ENCODE measurements at regions not wholly inside any gene's neighbourhood (a gene's known extent, or its start where the extent isn't known, plus 50 kb on each side); places are given as distances from the start of the nearest gene placed in this dataset.
"Not testable (repeated sequence)": the region's sequence is repeated elsewhere in the genome, so short reads cannot be mapped to it uniquely, and the experiment has no call there.

- no peaks in the 10 kb centered on the region for H3K9me3 ChIP-seq
- H3K27me3 ChIP-seq = no peaks in the 10 kb centered on the region
- H3K4me3 ChIP-seq = no peak overlapping the region
- 83 to 91% methylated on average over 1 of the region's 1 CpG for WGBS, 2 donors (ENCODE audit: low coverage in 1 of 2)
- DNase-seq = no peak
- in situ Hi-C loops (cut with MboI; ENCODE audit: low pct_ligation_motif_present in 1 of 4, low pct_unique_long_range_greater_than_20kb in 1 of 4, low sequenced_read_pairs in 3 of 4) = no loop called here
- no peak for TF ChIP-seq POLR2A (IDR thresholded peaks at IDR 0.05)
- no peak for TF ChIP-seq CTCF (IDR thresholded peaks at IDR 0.05)
- H3K36me3 ChIP-seq = no peaks in the 10 kb centered on the region
- no peaks in the 10 kb centered on the region for H3K4me1 ChIP-seq
- intact Hi-C loops (cut with DNase I; ENCODE audit: low total_unique reads) = no loop called here
- H3K27ac ChIP-seq = no peak overlapping the region
These were observed 205.9 kb upstream of the SPAG17 start for GRCh38 chr1:118390955-118391354.

- Histone ChIP-seq H3K9me3 (no peaks in the 10 kb centered on the region), H3K4me3 (no peak overlapping the region), H3K27ac (no peak overlapping the region), H3K4me1 (no peaks in the 10 kb centered on the region), H3K36me3 (no peaks in the 10 kb centered on the region), H3K27me3 (no peaks in the 10 kb centered on the region)
- intact Hi-C loops (cut with DNase I; ENCODE audit: low total_unique reads) = no loop called here
- WGBS, 2 donors (ENCODE audit: low coverage in 1 of 2) = 60 to 84% methylated on average over 1 to 4 of the region's 4 CpGs
- in situ Hi-C loops (cut with MboI; ENCODE audit: low pct_ligation_motif_present in 1 of 4, low pct_unique_long_range_greater_than_20kb in 1 of 4, low sequenced_read_pairs in 3 of 4) = no loop called here
- no peak for DNase-seq
- TF ChIP-seq POLR2AphosphoS5 (IDR thresholded peaks at IDR 0.05) (no peak), CTCF (IDR thresholded peaks at IDR 0.05) (no peak), POLR2A (IDR thresholded peaks at IDR 0.05) (no peak), EP300 (IDR thresholded peaks at IDR 0.05; ENCODE audit: low read depth) (no peak)
These were observed 203.4 kb upstream of the SPAG17 start for GRCh38 chr1:118388301-118388959.

GRCh38 chr1:118381197-118381869 lies 196.3 kb upstream of the SPAG17 start:
- no peaks in the 10 kb centered on the region for H3K27me3 ChIP-seq
- H3K9me3 ChIP-seq = no peaks in the 10 kb centered on the region
- in situ Hi-C loops (cut with MboI; ENCODE audit: low pct_ligation_motif_present in 1 of 4, low pct_unique_long_range_greater_than_20kb in 1 of 4, low sequenced_read_pairs in 3 of 4) = no loop called here
- H3K36me3 ChIP-seq = no peaks in the 10 kb centered on the region
- intact Hi-C loops (cut with DNase I; ENCODE audit: low total_unique reads) = no loop called here
- no peaks in the 10 kb centered on the region for H3K4me1 ChIP-seq
- no peak overlapping the region for H3K27ac ChIP-seq
- WGBS, 2 donors (ENCODE audit: low coverage in 1 of 2) = 25% methylated on average over 1 of the region's 1 CpG; no CpG with 5 or more reads in 1 of the 2 donors
- TF ChIP-seq CTCF (IDR thresholded peaks at IDR 0.05) = no peak
- DNase-seq = no peak
- no peak overlapping the region for H3K4me3 ChIP-seq

- in situ Hi-C loops (cut with MboI; ENCODE audit: low pct_ligation_motif_present in 1 of 4, low pct_unique_long_range_greater_than_20kb in 1 of 4, low sequenced_read_pairs in 3 of 4); H3K9me3 ChIP-seq; H3K4me1 ChIP-seq; H3K27me3 ChIP-seq; H3K27ac ChIP-seq; DNase-seq; H3K36me3 ChIP-seq; intact Hi-C loops (cut with DNase I; ENCODE audit: low total_unique reads); H3K4me3 ChIP-seq: not testable (repeated sequence)
- WGBS, 2 donors (ENCODE audit: low coverage in 1 of 2) = 89% methylated on average over 2 of the region's 2 CpGs; no CpG with 5 or more reads in 1 of the 2 donors
These were observed 192.2 kb upstream of the SPAG17 start for GRCh38 chr1:118377183-118377582.

- peaks cover 0 to 2% of the 10 kb centered on the region in 2 donors for H3K9me3 ChIP-seq
- in situ Hi-C loops (cut with MboI; ENCODE audit: low pct_ligation_motif_present in 1 of 4, low pct_unique_long_range_greater_than_20kb in 1 of 4, low sequenced_read_pairs in 3 of 4) = no loop called here
These were observed 186.6 kb upstream of the SPAG17 start for GRCh38 chr1:118371612-118372011.

More at GRCh38 chr1:118371612-118372011, 186.6 kb upstream of the SPAG17 start:
- Histone ChIP-seq H3K27me3 (no peaks in the 10 kb centered on the region), H3K36me3 (no peaks in the 10 kb centered on the region), H3K4me3 (no peak overlapping the region), H3K27ac (no peak overlapping the region), H3K4me1 (no peaks in the 10 kb centered on the region)
- TF ChIP-seq POLR2AphosphoS5 (IDR thresholded peaks at IDR 0.05) (no peak), CTCF (IDR thresholded peaks at IDR 0.05) (no peak), POLR2A (IDR thresholded peaks at IDR 0.05) (no peak), EP300 (IDR thresholded peaks at IDR 0.05; ENCODE audit: low read depth) (no peak)
- no peak for DNase-seq
- intact Hi-C loops (cut with DNase I; ENCODE audit: low total_unique reads) = no loop called here

Data from transverse colon (tissue), 4 donors.